Mucosa of stomach (tissue), 1 donor: ENCODE measurements at regions not wholly inside any gene's neighbourhood (a gene's known extent, or its start where the extent isn't known, plus 50 kb on each side); places are given as distances from the start of the nearest gene placed in this dataset.

Source experiments
- H3K27me3 ChIP-seq: one replicate; pipeline ENCODE4 v1.7.0; 2013; ENCODE audit warnings: mild to moderate bottlenecking, low read length; ENCODE audit not compliant: control insufficient read depth, insufficient read depth
- H3K36me3 ChIP-seq: one replicate; pipeline ENCODE4 v1.7.0; 2013; ENCODE audit warnings: low read length; ENCODE audit not compliant: control insufficient read depth, insufficient read depth
- H3K4me1 ChIP-seq: one replicate; pipeline ENCODE4 v1.7.0; 2013; ENCODE audit warnings: mild to moderate bottlenecking, low read length; ENCODE audit not compliant: control insufficient read depth, insufficient read depth
- H3K4me3 ChIP-seq: one replicate; pipeline ENCODE4 v1.7.0; 2013; ENCODE audit warnings: low read length
- H3K9ac ChIP-seq: one replicate; pipeline ENCODE4 v1.7.0; 2013; ENCODE audit warnings: mild to moderate bottlenecking, low read length, moderate library complexity
- H3K9me3 ChIP-seq: one replicate; pipeline ENCODE4 v1.7.0; 2013; ENCODE audit warnings: mild to moderate bottlenecking, low read length, moderate library complexity; ENCODE audit not compliant: control insufficient read depth
- donor health status: Pancreatic carcinoma.

GRCh38 chr1:216910081-216910840 lies 187.0 kb upstream of the ESRRG start:
- Histone ChIP-seq H3K4me3 (no peak overlapping the region), H3K9ac (no peak overlapping the region), H3K9me3 (no peaks in the 10 kb centered on the region), H3K4me1 (no peaks in the 10 kb centered on the region), H3K36me3 (no peaks in the 10 kb centered on the region), H3K27me3 (no peaks in the 10 kb centered on the region)

DNA sequence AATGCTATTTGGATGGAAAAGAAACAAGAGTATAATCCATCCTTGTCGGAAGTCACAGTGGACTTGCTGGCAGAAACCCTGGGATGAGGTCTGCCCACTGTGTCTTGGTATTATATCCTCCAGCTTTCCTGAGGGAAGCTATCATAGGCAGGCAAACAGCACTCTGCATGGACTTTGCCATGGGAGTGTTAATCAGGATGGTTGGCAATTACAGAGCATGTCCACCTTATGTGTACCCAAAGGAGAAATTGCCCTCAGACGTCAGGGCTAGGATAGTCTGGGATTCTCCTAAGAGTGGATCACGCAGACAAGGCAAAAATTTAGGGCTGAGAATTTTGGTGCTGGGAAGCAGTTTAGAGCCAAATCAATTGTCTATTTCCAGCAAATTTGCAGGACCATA lies 184.9 kb upstream of the ESRRG start:
- Histone ChIP-seq H3K4me3 (no peak overlapping the region), H3K36me3 (no peaks in the 10 kb centered on the region), H3K9me3 (no peaks in the 10 kb centered on the region), H3K27me3 (no peaks in the 10 kb centered on the region), H3K4me1 (peaks cover 17% of the 10 kb centered on the region), H3K9ac (no peak overlapping the region)

DNA sequence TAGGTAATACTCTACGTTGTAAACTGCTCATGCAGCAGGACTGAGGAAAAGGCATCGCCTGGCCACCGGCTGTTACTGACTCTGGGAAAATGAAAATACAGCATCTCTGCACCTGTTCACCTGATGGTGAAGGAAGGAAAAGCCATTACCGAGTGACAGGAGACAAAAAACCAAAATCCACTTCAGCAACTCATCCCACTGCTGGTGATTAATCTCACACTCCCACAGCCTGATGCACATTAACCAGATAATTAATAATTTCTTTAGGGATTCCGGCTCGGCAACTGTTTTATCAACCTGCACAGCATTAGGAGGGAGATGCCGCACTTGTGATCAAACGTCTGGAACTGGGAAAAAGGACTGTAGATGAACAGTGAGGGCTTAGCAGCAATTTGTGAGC lies 183.9 kb upstream of the ESRRG start:
- Histone ChIP-seq H3K27me3 (no peaks in the 10 kb centered on the region), H3K9me3 (no peaks in the 10 kb centered on the region), H3K36me3 (no peaks in the 10 kb centered on the region), H3K4me1 (peaks cover 22% of the 10 kb centered on the region), H3K4me3 (no peak overlapping the region), H3K9ac (no peak overlapping the region)

GRCh38 chr1:216905781-216906180 lies 182.6 kb upstream of the ESRRG start:
- H3K4me3 ChIP-seq: no peak overlapping the region
- H3K36me3 ChIP-seq: no peaks in the 10 kb centered on the region
- H3K9ac ChIP-seq: no peak overlapping the region
- peaks cover 22% of the 10 kb centered on the region for H3K4me1 ChIP-seq
- H3K27me3 ChIP-seq: no peaks in the 10 kb centered on the region
- no peaks in the 10 kb centered on the region for H3K9me3 ChIP-seq

GRCh38 chr1:216905137-216905536 lies 181.9 kb upstream of the ESRRG start:
- H3K4me3 ChIP-seq: no peak overlapping the region
- H3K9me3 ChIP-seq: no peaks in the 10 kb centered on the region
- no peaks in the 10 kb centered on the region for H3K27me3 ChIP-seq
- H3K36me3 ChIP-seq: no peaks in the 10 kb centered on the region
- no peak overlapping the region for H3K9ac ChIP-seq
- peaks cover 22% of the 10 kb centered on the region for H3K4me1 ChIP-seq

DNA sequence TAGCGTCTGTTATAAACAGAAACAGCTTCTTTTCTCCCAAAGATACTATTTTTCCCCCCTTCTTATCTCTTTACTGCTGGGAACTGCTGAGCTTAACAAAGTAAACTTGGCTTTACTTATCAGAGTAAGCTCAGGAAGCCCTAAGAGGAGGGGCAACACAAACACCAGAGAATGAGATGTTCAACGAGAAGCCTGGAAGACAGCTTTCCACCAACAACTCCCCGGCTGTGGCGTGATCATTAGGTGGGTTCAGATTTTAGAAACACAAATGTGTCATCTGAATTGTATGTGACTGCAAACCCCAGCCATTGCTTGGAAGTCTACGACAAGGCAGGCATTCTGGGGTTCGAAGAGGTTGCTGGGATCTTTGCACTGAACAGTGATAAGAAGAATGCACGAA lies 181.2 kb upstream of the ESRRG start:
- H3K4me3 ChIP-seq: no peak overlapping the region
- no peaks in the 10 kb centered on the region for H3K27me3 ChIP-seq
- H3K4me1 ChIP-seq: peaks cover 22% of the 10 kb centered on the region
- H3K9ac ChIP-seq: no peak overlapping the region
- H3K36me3 ChIP-seq: no peaks in the 10 kb centered on the region
- no peaks in the 10 kb centered on the region for H3K9me3 ChIP-seq

DNA sequence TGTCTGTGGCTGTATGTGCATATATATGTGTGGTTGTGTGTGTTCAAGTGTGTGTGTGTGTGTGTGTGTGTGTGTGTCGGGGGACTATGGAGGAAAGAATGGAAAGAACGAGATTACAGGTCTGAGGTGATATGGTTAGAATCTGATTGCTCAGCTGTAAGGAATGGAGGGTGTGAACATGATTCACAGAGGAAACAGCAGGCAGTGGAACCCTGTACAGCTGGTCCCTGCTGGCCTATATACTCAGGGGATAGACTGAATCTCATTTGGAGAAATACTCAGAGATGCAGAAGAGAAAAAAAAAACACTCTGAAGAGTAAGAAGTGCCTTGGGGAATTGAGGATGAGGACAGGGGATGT lies 180.1 kb upstream of the ESRRG start:
- Histone ChIP-seq H3K9ac (no peak overlapping the region), H3K4me1 (peaks cover 22% of the 10 kb centered on the region), H3K9me3 (no peaks in the 10 kb centered on the region), H3K27me3 (no peaks in the 10 kb centered on the region), H3K4me3 (no peak overlapping the region), H3K36me3 (no peaks in the 10 kb centered on the region)

DNA sequence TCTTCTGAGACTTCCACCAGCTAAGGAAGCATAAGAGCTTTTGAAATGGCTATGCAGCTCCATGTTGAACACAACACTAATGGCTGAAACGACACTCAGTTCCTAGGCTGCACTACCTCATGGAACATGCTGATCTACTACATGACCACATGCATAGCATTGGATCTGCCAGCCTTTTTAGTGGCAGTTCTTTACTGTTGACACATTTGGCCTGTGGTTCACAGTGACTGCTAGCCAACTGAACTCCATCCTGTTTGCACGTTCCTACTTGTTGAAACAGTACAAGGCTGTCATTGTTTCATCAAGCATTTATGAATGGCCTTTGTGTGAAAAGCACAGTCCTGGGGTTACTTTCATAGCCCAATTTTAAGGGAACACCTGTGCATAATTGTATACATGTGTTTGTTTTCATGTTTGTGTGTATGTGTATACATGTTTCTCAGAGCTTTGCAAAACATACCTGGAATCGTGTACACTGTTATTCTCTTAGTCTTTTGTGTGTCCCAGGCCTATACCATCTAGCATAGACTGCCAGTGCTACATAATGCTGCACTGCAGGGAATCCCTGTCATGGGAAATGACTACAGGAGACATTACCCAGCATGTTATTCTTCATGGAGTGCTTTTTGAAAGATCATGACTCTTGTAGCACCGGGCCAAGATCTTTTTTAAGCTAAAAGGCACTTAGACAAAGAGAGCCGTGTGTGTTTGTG lies 179.6 kb upstream of the ESRRG start:
- Histone ChIP-seq H3K4me3 (no peak overlapping the region), H3K4me1 (peaks cover 22% of the 10 kb centered on the region), H3K36me3 (no peaks in the 10 kb centered on the region), H3K9ac (no peak overlapping the region), H3K9me3 (no peaks in the 10 kb centered on the region), H3K27me3 (no peaks in the 10 kb centered on the region)

GRCh38 chr1:216900116-216900620 lies 176.9 kb upstream of the ESRRG start:
- H3K9me3 ChIP-seq: no peaks in the 10 kb centered on the region
- H3K9ac ChIP-seq: no peak overlapping the region
- H3K4me3 ChIP-seq: no peak overlapping the region
- no peaks in the 10 kb centered on the region for H3K27me3 ChIP-seq
- no peaks in the 10 kb centered on the region for H3K36me3 ChIP-seq
- peaks cover 22% of the 10 kb centered on the region for H3K4me1 ChIP-seq

- no peak overlapping the region for H3K9ac ChIP-seq
- peaks cover 11% of the 10 kb centered on the region for H3K4me1 ChIP-seq
Measured at GRCh38 chr1:216898801-216899200, 175.6 kb upstream of the ESRRG start.

GRCh38 chr1:216896146-216896545 lies 172.9 kb upstream of the ESRRG start:
- H3K9ac ChIP-seq: no peak overlapping the region
- H3K27me3 ChIP-seq: no peaks in the 10 kb centered on the region
- H3K4me1 ChIP-seq: no peaks in the 10 kb centered on the region
- no peak overlapping the region for H3K4me3 ChIP-seq
- no peaks in the 10 kb centered on the region for H3K9me3 ChIP-seq
- H3K36me3 ChIP-seq: no peaks in the 10 kb centered on the region

More at GRCh38 chr1:216898801-216899200, 175.6 kb upstream of the ESRRG start:
- Histone ChIP-seq H3K36me3 (no peaks in the 10 kb centered on the region), H3K27me3 (no peaks in the 10 kb centered on the region), H3K4me3 (no peak overlapping the region), H3K9me3 (no peaks in the 10 kb centered on the region)

DNA sequence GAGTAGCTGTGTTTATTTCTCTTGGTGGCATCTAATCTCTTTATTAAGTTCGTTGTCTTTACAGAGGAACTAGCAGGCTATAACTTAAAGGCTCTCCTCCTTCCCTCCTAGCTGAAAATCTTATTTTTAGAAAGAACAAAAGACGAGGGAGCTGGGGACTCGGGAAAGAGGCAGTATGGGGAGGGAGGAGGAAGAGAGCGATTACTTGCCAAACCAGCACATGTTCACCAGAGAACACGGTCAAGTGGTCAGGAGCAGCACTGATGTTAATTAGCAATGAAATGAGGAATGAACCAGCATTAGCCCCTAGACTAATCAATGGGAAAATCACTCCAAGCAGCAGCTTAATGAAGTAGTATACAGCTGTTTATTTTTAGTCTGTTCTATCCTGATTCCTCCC lies 171.3 kb upstream of the ESRRG start:
- no peak overlapping the region for H3K4me3 ChIP-seq
- H3K4me1 ChIP-seq: no peaks in the 10 kb centered on the region
- no peak overlapping the region for H3K9ac ChIP-seq
- H3K9me3 ChIP-seq: no peaks in the 10 kb centered on the region
- no peaks in the 10 kb centered on the region for H3K36me3 ChIP-seq
- no peaks in the 10 kb centered on the region for H3K27me3 ChIP-seq
